HG03045 (cell line): ENCODE measurements at regions not wholly inside any gene's neighbourhood (a gene's known extent, or its start where the extent isn't known, plus 50 kb on each side); places are given as distances from the start of the nearest gene placed in this dataset.

Source experiments
- ATAC-seq: cut with Tn5 transposase; IDR thresholded peaks from one replicate; pipeline ENCODE4 v1.9.1; 2021; ENCODE audit warnings: mild to moderate bottlenecking, moderate library complexity; ENCODE audit not compliant: unreplicated experiment

- ATAC-seq, result no peak
Observed at GRCh38 chr14:82414853-82415539, 881.3 kb upstream of the SEL1L start.

GRCh38 chr14:82419933-82420332, 886.3 kb upstream of the SEL1L start:
- ATAC-seq, result no peak

- ATAC-seq, result no peak
Observed at GRCh38 chr14:82420871-82421270, 887.2 kb upstream of the SEL1L start.

- no peak for ATAC-seq
Observed at GRCh38 chr14:82421286-82421685, 887.6 kb upstream of the SEL1L start.

- no peak for ATAC-seq
Observed at GRCh38 chr14:82422230-82422629, 888.6 kb upstream of the SEL1L start.

- no peak for ATAC-seq
Observed at GRCh38 chr14:82425261-82425660, 891.6 kb upstream of the SEL1L start.

- ATAC-seq, result no peak
Observed at GRCh38 chr14:82431031-82431430, 897.4 kb upstream of the SEL1L start.

GRCh38 chr14:82432301-82433105, 898.9 kb upstream of the SEL1L start:
- no peak for ATAC-seq

- ATAC-seq, result no peak
Observed at GRCh38 chr14:82438436-82438835, 904.8 kb upstream of the SEL1L start.

GRCh38 chr14:82441270-82441669, 907.6 kb upstream of the SEL1L start:
- no peak for ATAC-seq

- ATAC-seq, result no peak
Observed at GRCh38 chr14:82445810-82446570, 912.3 kb upstream of the SEL1L start.

GRCh38 chr14:82447586-82447985, 913.9 kb upstream of the SEL1L start:
- no peak for ATAC-seq

- no peak for ATAC-seq
Observed at GRCh38 chr14:82449926-82450468, 916.3 kb upstream of the SEL1L start.

- no peak for ATAC-seq
Observed at GRCh38 chr14:82451675-82452074, 918.0 kb upstream of the SEL1L start.

GRCh38 chr14:82482345-82482744, 948.7 kb upstream of the SEL1L start:
- ATAC-seq, result no peak

- ATAC-seq, result no peak
Observed at GRCh38 chr14:82488473-82488872, 954.8 kb upstream of the SEL1L start.

- ATAC-seq, result no peak
Observed at GRCh38 chr14:82490397-82490796, 956.7 kb upstream of the SEL1L start.

- no peak for ATAC-seq
Observed at GRCh38 chr14:82492157-82492556, 958.5 kb upstream of the SEL1L start.

GRCh38 chr14:82500222-82500621, 966.6 kb upstream of the SEL1L start:
- no peak for ATAC-seq

- ATAC-seq, result no peak
Observed at GRCh38 chr14:82501554-82501953, 967.9 kb upstream of the SEL1L start.

GRCh38 chr14:82502043-82502442, 968.4 kb upstream of the SEL1L start:
- ATAC-seq, result no peak
